Endodermal cell (in vitro differentiated cells): ENCODE measurements at regions not wholly inside any gene's neighbourhood (a gene's known extent, or its start where the extent isn't known, plus 50 kb on each side); places are given as distances from the start of the nearest gene placed in this dataset.

Experiments used
- DNase-seq: peaks from one replicate; pipeline ENCODE4 v3.0.0-alpha.2; 2017
- H3K27ac ChIP-seq: 2 replicates; pipeline ENCODE4 v1.5.1; 2013; ENCODE audit warnings: mild to moderate bottlenecking, low read depth, low read length, moderate library complexity
- H3K27me3 ChIP-seq: 2 replicates; pipeline ENCODE4 v1.6.1; 2013; ENCODE audit warnings: mild to moderate bottlenecking, low read length, moderate library complexity; ENCODE audit not compliant: insufficient read depth, control insufficient read depth, poor library complexity, severe bottlenecking
- H3K36me3 ChIP-seq: 2 replicates; pipeline ENCODE4 v1.7.0; 2013; ENCODE audit warnings: mild to moderate bottlenecking, low read length, moderate library complexity; ENCODE audit not compliant: control insufficient read depth, insufficient read depth
- H3K4me1 ChIP-seq: one replicate; pipeline ENCODE4 v1.7.0; 2013; ENCODE audit warnings: low read length; ENCODE audit not compliant: control insufficient read depth, insufficient read depth
- H3K4me3 ChIP-seq: 2 replicates; pipeline ENCODE4 v1.5.1; 2013; ENCODE audit warnings: mild to moderate bottlenecking, low read length, moderate library complexity
- H3K9ac ChIP-seq: 2 replicates; pipeline ENCODE4 v1.6.1; 2013; ENCODE audit warnings: mild to moderate bottlenecking, low read length, moderate library complexity; ENCODE audit not compliant: poor library complexity, severe bottlenecking; ENCODE audit errors: extremely low read depth
- H3K9me3 ChIP-seq: 2 replicates; pipeline ENCODE4 v1.6.1; 2013; ENCODE audit warnings: mild to moderate bottlenecking, low read length, moderate library complexity; ENCODE audit not compliant: control insufficient read depth
- H3K27ac Mint-ChIP-seq: 2 replicates; pipeline ENCODE4 v1.8.0; 2020; ENCODE audit warnings: mixed read lengths
- H3K27me3 Mint-ChIP-seq: 2 replicates; pipeline ENCODE4 v1.8.0; 2021; ENCODE audit warnings: mild to moderate bottlenecking, mixed read lengths; ENCODE audit not compliant: insufficient read depth
- H3K36me3 Mint-ChIP-seq: 2 replicates; pipeline ENCODE4 v1.8.0; 2020; ENCODE audit warnings: low read depth, mixed read lengths
- H3K4me1 Mint-ChIP-seq: 2 replicates; pipeline ENCODE4 v1.8.0; 2020; ENCODE audit warnings: mixed read lengths
- H3K4me3 Mint-ChIP-seq: 2 replicates; pipeline ENCODE4 v1.8.0; 2020; ENCODE audit warnings: mild to moderate bottlenecking, moderate library complexity, mixed read lengths
- H3K9me3 Mint-ChIP-seq: 2 replicates; pipeline ENCODE4 v1.8.0; 2020; ENCODE audit warnings: mild to moderate bottlenecking, mixed read lengths
- CTCF ChIP-seq: fragments of 200-600 bp; sonication (generic); conservative IDR thresholded peaks from 2 replicates; pipeline ENCODE4 v1.5.0; 2021; ENCODE audit warnings: antibody characterized with exemption, mild to moderate bottlenecking
- WGBS, 2 experiments: methylation state at CpG; one replicate each; pipeline versions ENCODE4 v1.1.5 to v1.1.7; 2013; ENCODE audit warnings: missing lambda C conversion rate in 2 of 2, mixed read lengths in 1 of 2; ENCODE audit not compliant: insufficient coverage in 1 of 2, insufficient read length in 1 of 2; 5-methylcytosine and 5-hydroxymethylcytosine counted together

GRCh38 chr3:98968824-98969223, 67.3 kb upstream of the DCBLD2 start:
- Histone ChIP-seq H3K27me3 (no peaks in the 10 kb centered on the region), H3K4me1 (no peaks in the 10 kb centered on the region), H3K36me3 (no peaks in the 10 kb centered on the region), H3K4me3 (no peak overlapping the region), H3K9me3 (no peaks in the 10 kb centered on the region), H3K27ac (no peak overlapping the region), H3K9ac (no peak overlapping the region)
- H3K4me1 Mint-ChIP-seq, result no peaks in the 10 kb centered on the region
- no peak for DNase-seq
- no peak overlapping the region for H3K4me3 Mint-ChIP-seq
- no peaks in the 10 kb centered on the region for H3K36me3 Mint-ChIP-seq
- no peaks in the 10 kb centered on the region for H3K27me3 Mint-ChIP-seq
- no peak for TF ChIP-seq CTCF
- peaks cover 4% of the 10 kb centered on the region for H3K9me3 Mint-ChIP-seq
- H3K27ac Mint-ChIP-seq, result no peak overlapping the region
- 85 to 90% methylated on average over 4 of the region's 4 CpGs for WGBS, 2 experiments

GRCh38 chr3:98968347-98968746, 66.9 kb upstream of the DCBLD2 start:
- no peaks in the 10 kb centered on the region for H3K27me3 Mint-ChIP-seq
- H3K9ac ChIP-seq, result no peak overlapping the region
- H3K36me3 ChIP-seq, result no peaks in the 10 kb centered on the region
- no peaks in the 10 kb centered on the region for H3K4me1 Mint-ChIP-seq
- no peaks in the 10 kb centered on the region for H3K9me3 ChIP-seq
- no peak overlapping the region for H3K27ac ChIP-seq
- H3K27me3 ChIP-seq, result no peaks in the 10 kb centered on the region
- H3K4me1 ChIP-seq, result no peaks in the 10 kb centered on the region
- no peak for DNase-seq
- H3K27ac Mint-ChIP-seq, result no peak overlapping the region
- H3K36me3 Mint-ChIP-seq, result no peaks in the 10 kb centered on the region
- no peak overlapping the region for H3K4me3 ChIP-seq
- peaks cover 3% of the 10 kb centered on the region for H3K9me3 Mint-ChIP-seq
- TF ChIP-seq CTCF, result no peak
- no peak overlapping the region for H3K4me3 Mint-ChIP-seq

GRCh38 chr3:98967758-98968157, 66.3 kb upstream of the DCBLD2 start:
- H3K4me3 ChIP-seq, result no peak overlapping the region
- no peak overlapping the region for H3K9ac ChIP-seq
- no peaks in the 10 kb centered on the region for H3K9me3 ChIP-seq
- Mint-ChIP-seq H3K27me3 (no peaks in the 10 kb centered on the region), H3K4me1 (no peaks in the 10 kb centered on the region), H3K9me3 (peaks cover under 1% of the 10 kb centered on the region), H3K27ac (no peak overlapping the region), H3K36me3 (no peaks in the 10 kb centered on the region), H3K4me3 (no peak overlapping the region)
- no peaks in the 10 kb centered on the region for H3K36me3 ChIP-seq
- TF ChIP-seq CTCF, result no peak
- DNase-seq, result no peak
- no peak overlapping the region for H3K27ac ChIP-seq
- H3K27me3 ChIP-seq, result no peaks in the 10 kb centered on the region
- H3K4me1 ChIP-seq, result no peaks in the 10 kb centered on the region
